ENCODE measurements at regions not wholly inside any gene's neighbourhood (a gene's known extent, or its start where the extent isn't known, plus 50 kb on each side); places are given as distances from the start of the nearest gene placed in this dataset.
"Not testable (repeated sequence)": the region's sequence is repeated elsewhere in the genome, so short reads cannot be mapped to it uniquely, and the experiment has no call there.

GRCh38 chr1:851398-851797 lies 72.3 kb upstream of the SAMD11 start:
- not testable (repeated sequence) for TF ChIP-seq RARB (CRISPR knock-in tag; IDR thresholded peaks at IDR 0.05); TOX (CRISPR knock-in tag; IDR thresholded peaks at IDR 0.05; ENCODE audit: borderline replicate concordance); ZFP3 (CRISPR knock-in tag; IDR thresholded peaks at IDR 0.05); ZFP30 (CRISPR knock-in tag; IDR thresholded peaks at IDR 0.05); ZNF565 (CRISPR knock-in tag; conservative IDR thresholded peaks at IDR 0.05; ENCODE audit: low read depth); PATZ1 (CRISPR knock-in tag; IDR thresholded peaks at IDR 0.05; ENCODE audit: borderline replicate concordance); ESRRG (CRISPR knock-in tag; IDR thresholded peaks at IDR 0.05); POU6F1 (CRISPR knock-in tag; IDR thresholded peaks at IDR 0.05; ENCODE audit: borderline replicate concordance, low read depth); ZNF8 (CRISPR knock-in tag; IDR thresholded peaks at IDR 0.05); TCF4 (CRISPR knock-in tag; IDR thresholded peaks at IDR 0.05; ENCODE audit: borderline replicate concordance); BACH2 (CRISPR knock-in tag; IDR thresholded peaks at IDR 0.05; ENCODE audit: borderline replicate concordance); TSHZ2 (CRISPR knock-in tag; IDR thresholded peaks at IDR 0.05)
- TF ChIP-seq, protein P1, sequence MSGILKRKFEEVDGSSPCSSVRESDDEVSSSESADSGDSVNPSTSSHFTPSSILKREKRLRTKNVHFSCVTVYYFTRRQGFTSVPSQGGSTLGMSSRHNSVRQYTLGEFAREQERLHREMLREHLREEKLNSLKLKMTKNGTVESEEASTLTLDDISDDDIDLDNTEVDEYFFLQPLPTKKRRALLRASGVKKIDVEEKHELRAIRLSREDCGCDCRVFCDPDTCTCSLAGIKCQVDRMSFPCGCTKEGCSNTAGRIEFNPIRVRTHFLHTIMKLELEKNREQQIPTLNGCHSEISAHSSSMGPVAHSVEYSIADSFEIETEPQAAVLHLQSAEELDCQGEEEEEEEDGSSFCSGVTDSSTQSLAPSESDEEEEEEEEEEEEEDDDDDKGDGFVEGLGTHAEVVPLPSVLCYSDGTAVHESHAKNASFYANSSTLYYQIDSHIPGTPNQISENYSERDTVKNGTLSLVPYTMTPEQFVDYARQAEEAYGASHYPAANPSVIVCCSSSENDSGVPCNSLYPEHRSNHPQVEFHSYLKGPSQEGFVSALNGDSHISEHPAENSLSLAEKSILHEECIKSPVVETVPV (CRISPR knock-in tag; IDR thresholded peaks at IDR 0.05) = not testable (repeated sequence)

Measured in SK-N-SH treated with all-trans-retinoic acid at 6 μM for 48 hours (cell line).